ENCODE measurements at regions not wholly inside any gene's neighbourhood (a gene's known extent, or its start where the extent isn't known, plus 50 kb on each side); places are given as distances from the start of the nearest gene placed in this dataset.

DNA sequence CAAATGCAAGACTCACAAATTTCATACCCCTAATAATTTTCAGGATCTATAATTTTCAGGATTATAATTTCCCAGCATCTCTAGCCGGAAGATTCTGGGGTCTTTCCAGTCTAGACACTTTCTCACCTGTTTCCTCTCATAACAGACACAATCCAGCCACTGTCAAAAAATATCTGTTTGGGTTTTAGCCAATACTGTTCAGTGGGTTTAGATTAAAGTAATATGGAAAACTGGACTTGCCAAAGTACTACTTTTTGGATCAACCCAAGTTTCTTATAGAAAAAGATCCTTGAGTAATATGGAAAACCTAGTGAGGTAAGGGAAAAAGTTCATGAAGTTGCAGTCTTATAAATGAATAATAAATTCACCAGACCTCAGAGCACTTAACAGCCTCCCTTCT lies 62.1 kb upstream of the NEBL start:
- TF ChIP-seq POLR2A (IDR thresholded peaks at IDR 0.05) (no peak), POLR2AphosphoS5 (IDR thresholded peaks at IDR 0.05) (no peak), EP300 (IDR thresholded peaks at IDR 0.05; ENCODE audit: low read depth) (no peak)
- TF ChIP-seq, protein P1, sequence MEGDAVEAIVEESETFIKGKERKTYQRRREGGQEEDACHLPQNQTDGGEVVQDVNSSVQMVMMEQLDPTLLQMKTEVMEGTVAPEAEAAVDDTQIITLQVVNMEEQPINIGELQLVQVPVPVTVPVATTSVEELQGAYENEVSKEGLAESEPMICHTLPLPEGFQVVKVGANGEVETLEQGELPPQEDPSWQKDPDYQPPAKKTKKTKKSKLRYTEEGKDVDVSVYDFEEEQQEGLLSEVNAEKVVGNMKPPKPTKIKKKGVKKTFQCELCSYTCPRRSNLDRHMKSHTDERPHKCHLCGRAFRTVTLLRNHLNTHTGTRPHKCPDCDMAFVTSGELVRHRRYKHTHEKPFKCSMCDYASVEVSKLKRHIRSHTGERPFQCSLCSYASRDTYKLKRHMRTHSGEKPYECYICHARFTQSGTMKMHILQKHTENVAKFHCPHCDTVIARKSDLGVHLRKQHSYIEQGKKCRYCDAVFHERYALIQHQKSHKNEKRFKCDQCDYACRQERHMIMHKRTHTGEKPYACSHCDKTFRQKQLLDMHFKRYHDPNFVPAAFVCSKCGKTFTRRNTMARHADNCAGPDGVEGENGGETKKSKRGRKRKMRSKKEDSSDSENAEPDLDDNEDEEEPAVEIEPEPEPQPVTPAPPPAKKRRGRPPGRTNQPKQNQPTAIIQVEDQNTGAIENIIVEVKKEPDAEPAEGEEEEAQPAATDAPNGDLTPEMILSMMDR (IDR thresholded peaks at IDR 0.05): no peak
